HEK293T (cell line): ENCODE measurements at regions not wholly inside any gene's neighbourhood (a gene's known extent, or its start where the extent isn't known, plus 50 kb on each side); places are given as distances from the start of the nearest gene placed in this dataset.

Experiments used
- BHLHE40 ChIP-seq: fragments of 450-650 bp; IDR thresholded peaks from 2 replicates; pipeline ENCODE4 v1.6.1; 2016; ENCODE audit warnings: mild to moderate bottlenecking, moderate library complexity, borderline replicate concordance
- ELF4 ChIP-seq: fragments of 450-650 bp; IDR thresholded peaks from 2 replicates; pipeline ENCODE4 v1.6.1; 2017; ENCODE audit warnings: antibody characterized with exemption
- FOXA1 ChIP-seq: fragments of 450-650 bp; IDR thresholded peaks from 2 replicates; pipeline ENCODE4 v1.6.1; 2016; ENCODE audit warnings: mild to moderate bottlenecking
- FOXK2 ChIP-seq: fragments of 450-650 bp; IDR thresholded peaks from 2 replicates; pipeline ENCODE4 v1.6.1; 2016; ENCODE audit warnings: mild to moderate bottlenecking
- FOXM1 ChIP-seq: fragments of 450-650 bp; IDR thresholded peaks from 2 replicates; pipeline ENCODE4 v1.6.1; 2017; ENCODE audit warnings: mild to moderate bottlenecking, borderline replicate concordance
- HDGF ChIP-seq: fragments of 450-650 bp; IDR thresholded peaks from 2 replicates; pipeline ENCODE4 v1.6.1; 2017; ENCODE audit warnings: antibody characterized with exemption, borderline replicate concordance
- L3MBTL2 ChIP-seq: fragments of 450-650 bp; conservative IDR thresholded peaks from 2 replicates; pipeline ENCODE4 v1.6.1; 2016; ENCODE audit warnings: mild to moderate bottlenecking
- SP1 ChIP-seq: fragments of 450-650 bp; IDR thresholded peaks from 2 replicates; pipeline ENCODE4 v1.6.1; 2017
- SUZ12 ChIP-seq: fragments of 450-650 bp; IDR thresholded peaks from 2 replicates; pipeline ENCODE4 v1.6.1; 2016; ENCODE audit warnings: mild to moderate bottlenecking
- TARDBP ChIP-seq: fragments of 450-650 bp; IDR thresholded peaks from 2 replicates; pipeline ENCODE4 v1.6.1; 2016

GRCh38 chr10:33535866-33536265 lies 201.4 kb upstream of the NRP1 start:
- TF ChIP-seq ELF4 (no peak), FOXA1 (no peak), FOXK2 (no peak), SP1 (no peak), L3MBTL2 (no peak), FOXM1 (no peak), BHLHE40 (no peak), SUZ12 (no peak), HDGF (no peak), TARDBP (no peak)
